Vagina (tissue), 2 donors: ENCODE measurements at regions not wholly inside any gene's neighbourhood (a gene's known extent, or its start where the extent isn't known, plus 50 kb on each side); places are given as distances from the start of the nearest gene placed in this dataset.

Experiments used
- POLR2A ChIP-seq, 2 donors: fragments of 450-650 bp; IDR thresholded peaks; one replicate each; pipeline ENCODE4 v1.6.1; 2017; ENCODE audit warnings: antibody characterized with exemption in 2 of 2, mild to moderate bottlenecking in 2 of 2, moderate library complexity in 2 of 2
- POLR2AphosphoS5 ChIP-seq, 2 donors: sonication (generic); formaldehyde crosslinking; IDR thresholded peaks; one replicate each; pipeline ENCODE4 v1.9.0; 2017; ENCODE audit warnings: antibody characterized with exemption in 2 of 2, mild to moderate bottlenecking in 2 of 2, low read depth in 1 of 2; ENCODE audit not compliant: insufficient read depth in 1 of 2
- TF ChIP-seq, protein P1 (sequence below), 3 experiments: fragments of 450-650 bp in 2 of 3; fragments of 200-600 bp in 1 of 3; sonication (generic) in 1 of 3; IDR thresholded peaks; one replicate each; pipeline ENCODE4 v1.5.1; 2017 to 2019; ENCODE audit warnings: antibody characterized with exemption in 3 of 3, mild to moderate bottlenecking in 2 of 3, moderate library complexity in 2 of 3

DNA sequence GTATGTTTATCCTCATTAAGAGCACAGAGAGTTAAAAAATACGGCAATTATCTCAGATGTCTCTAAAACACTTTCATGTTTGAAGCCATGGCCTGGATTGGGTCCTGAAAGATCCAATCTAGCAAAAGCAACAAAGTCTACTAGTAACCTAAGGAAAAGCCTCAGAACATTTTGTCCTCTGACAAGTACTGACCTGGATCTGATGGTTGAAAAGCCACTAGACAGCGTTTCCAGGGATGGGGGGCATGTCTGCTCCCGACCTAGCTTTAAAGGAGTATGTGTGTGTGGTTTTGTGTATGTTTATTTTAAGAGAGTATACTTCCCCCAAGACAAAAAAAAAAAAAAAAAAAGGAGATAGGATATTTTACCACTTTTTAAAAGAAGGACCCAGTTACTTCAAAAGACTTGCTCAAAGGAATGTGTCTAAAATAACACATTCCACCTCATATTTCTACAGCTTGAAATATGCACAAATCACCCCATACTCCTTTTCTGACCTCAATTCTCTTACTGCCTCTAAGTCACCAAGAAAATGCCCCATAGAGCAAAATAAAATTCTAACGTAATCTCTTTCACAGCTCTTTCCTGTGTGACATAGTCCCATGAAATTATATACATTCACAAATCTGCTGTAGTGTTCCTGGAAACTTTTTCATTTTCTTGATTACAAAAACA, 189.0 kb upstream of the TTC29 start:
- TF ChIP-seq, protein P1, sequence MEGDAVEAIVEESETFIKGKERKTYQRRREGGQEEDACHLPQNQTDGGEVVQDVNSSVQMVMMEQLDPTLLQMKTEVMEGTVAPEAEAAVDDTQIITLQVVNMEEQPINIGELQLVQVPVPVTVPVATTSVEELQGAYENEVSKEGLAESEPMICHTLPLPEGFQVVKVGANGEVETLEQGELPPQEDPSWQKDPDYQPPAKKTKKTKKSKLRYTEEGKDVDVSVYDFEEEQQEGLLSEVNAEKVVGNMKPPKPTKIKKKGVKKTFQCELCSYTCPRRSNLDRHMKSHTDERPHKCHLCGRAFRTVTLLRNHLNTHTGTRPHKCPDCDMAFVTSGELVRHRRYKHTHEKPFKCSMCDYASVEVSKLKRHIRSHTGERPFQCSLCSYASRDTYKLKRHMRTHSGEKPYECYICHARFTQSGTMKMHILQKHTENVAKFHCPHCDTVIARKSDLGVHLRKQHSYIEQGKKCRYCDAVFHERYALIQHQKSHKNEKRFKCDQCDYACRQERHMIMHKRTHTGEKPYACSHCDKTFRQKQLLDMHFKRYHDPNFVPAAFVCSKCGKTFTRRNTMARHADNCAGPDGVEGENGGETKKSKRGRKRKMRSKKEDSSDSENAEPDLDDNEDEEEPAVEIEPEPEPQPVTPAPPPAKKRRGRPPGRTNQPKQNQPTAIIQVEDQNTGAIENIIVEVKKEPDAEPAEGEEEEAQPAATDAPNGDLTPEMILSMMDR (IDR thresholded peaks at IDR 0.05): no peak
- TF ChIP-seq POLR2AphosphoS5 (IDR thresholded peaks at IDR 0.05; ENCODE audit: insufficient read depth in 1 of 2, low read depth in 1 of 2) (no peak), POLR2A (IDR thresholded peaks at IDR 0.05) (no peak)
